SH-SY5Y (cell line): ENCODE measurements at regions not wholly inside any gene's neighbourhood (a gene's known extent, or its start where the extent isn't known, plus 50 kb on each side); places are given as distances from the start of the nearest gene placed in this dataset.

Source experiments
- GATA2 ChIP-seq: IDR thresholded peaks from 2 replicates; pipeline ENCODE4 v1.6.1; 2011; ENCODE audit warnings: mild to moderate bottlenecking, low read depth, low read length
- GATA3 ChIP-seq: IDR thresholded peaks from 2 replicates; pipeline ENCODE4 v1.6.1; 2011; ENCODE audit warnings: low read depth, mild to moderate bottlenecking, low read length, moderate library complexity

DNA sequence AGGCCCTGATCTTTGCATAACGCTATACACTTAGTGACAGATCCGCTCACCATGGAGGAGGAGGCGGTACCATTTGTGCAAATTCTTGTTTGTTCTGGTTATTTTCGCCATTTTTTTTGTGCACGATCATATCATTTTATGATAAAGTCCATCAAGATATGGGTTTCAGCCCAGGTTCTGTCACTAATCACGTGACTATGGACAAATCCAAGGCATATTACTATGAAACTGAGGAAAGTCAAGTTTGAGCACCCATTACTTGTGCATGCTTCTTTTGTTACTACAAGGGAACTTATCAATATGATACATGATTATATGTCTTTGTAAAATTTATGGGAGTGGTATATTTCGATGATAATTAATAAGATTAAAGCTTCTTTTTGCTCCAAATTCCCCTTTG lies 829.5 kb downstream of the ROBO2 start:
- TF ChIP-seq GATA2 (no peak), GATA3 (no peak)
